ENCODE measurements at regions not wholly inside any gene's neighbourhood (a gene's known extent, or its start where the extent isn't known, plus 50 kb on each side); places are given as distances from the start of the nearest gene placed in this dataset.
A peak's percentile ranks its signal among the peaks of the same experiment; 100 is the strongest.

GRCh38 chr14:34335968-34336367 lies 126.1 kb downstream of the SPTSSA start:
- no peak for TF ChIP-seq CTCF (IDR thresholded peaks at IDR 0.05; ENCODE audit: low read depth, low read length)
- Histone ChIP-seq H3K27ac (no peak overlapping the region), H3K9me3 (ENCODE audit: severe bottlenecking) (peaks cover 3% of the 10 kb centered on the region), H3K36me3 (no peaks in the 10 kb centered on the region), H3K4me3 (ENCODE audit: low read depth, low read length) (no peak overlapping the region), H3K27me3 (ENCODE audit: insufficient read depth, low read depth, severe bottlenecking) (no peaks in the 10 kb centered on the region)
- no peak for DNase-seq

- H3K4me3 ChIP-seq (ENCODE audit: low read depth, low read length) = no peak overlapping the region
- H3K27me3 ChIP-seq (ENCODE audit: insufficient read depth, low read depth, severe bottlenecking) = no peaks in the 10 kb centered on the region
- H3K36me3 ChIP-seq = no peaks in the 10 kb centered on the region
- TF ChIP-seq CTCF (IDR thresholded peaks at IDR 0.05; ENCODE audit: low read depth, low read length) = no peak
- H3K9me3 ChIP-seq (ENCODE audit: severe bottlenecking) = peaks cover 3% of the 10 kb centered on the region
- no peak overlapping the region for H3K27ac ChIP-seq
- DNase-seq = no peak
These were observed 127.7 kb downstream of the SPTSSA start for GRCh38 chr14:34334329-34334728.

- peak; percentile 80 for DNase-seq
- H3K27me3 ChIP-seq (ENCODE audit: insufficient read depth, low read depth, severe bottlenecking) = no peaks in the 10 kb centered on the region
- H3K4me3 ChIP-seq (ENCODE audit: low read depth, low read length) = no peak overlapping the region
- H3K36me3 ChIP-seq = no peaks in the 10 kb centered on the region
- H3K27ac ChIP-seq = no peak overlapping the region
- H3K9me3 ChIP-seq (ENCODE audit: severe bottlenecking) = no peaks in the 10 kb centered on the region
- TF ChIP-seq CTCF (IDR thresholded peaks at IDR 0.05; ENCODE audit: low read depth, low read length) = peak; percentile 70
These were observed 130.1 kb downstream of the SPTSSA start for GRCh38 chr14:34331728-34332623.

- Histone ChIP-seq H3K27ac (no peak overlapping the region), H3K27me3 (ENCODE audit: insufficient read depth, low read depth, severe bottlenecking) (no peaks in the 10 kb centered on the region), H3K4me3 (ENCODE audit: low read depth, low read length) (no peak overlapping the region), H3K36me3 (no peaks in the 10 kb centered on the region), H3K9me3 (ENCODE audit: severe bottlenecking) (no peaks in the 10 kb centered on the region)
- TF ChIP-seq CTCF (IDR thresholded peaks at IDR 0.05; ENCODE audit: low read depth, low read length) = no peak
- no peak for DNase-seq
These were observed 131.2 kb downstream of the SPTSSA start for GRCh38 chr14:34330846-34331245.

- no peak for DNase-seq
- no peak for TF ChIP-seq CTCF (IDR thresholded peaks at IDR 0.05; ENCODE audit: low read depth, low read length)
These were observed 132.7 kb downstream of the SPTSSA start for GRCh38 chr14:34329301-34329700.

More at GRCh38 chr14:34329301-34329700, 132.7 kb downstream of the SPTSSA start:
- Histone ChIP-seq H3K36me3 (no peaks in the 10 kb centered on the region), H3K9me3 (ENCODE audit: severe bottlenecking) (no peaks in the 10 kb centered on the region), H3K27me3 (ENCODE audit: insufficient read depth, low read depth, severe bottlenecking) (no peaks in the 10 kb centered on the region), H3K27ac (no peak overlapping the region), H3K4me3 (ENCODE audit: low read depth, low read length) (no peak overlapping the region)
